Nephron progenitor cell (in vitro differentiated cells): ENCODE measurements at regions not wholly inside any gene's neighbourhood (a gene's known extent, or its start where the extent isn't known, plus 50 kb on each side); places are given as distances from the start of the nearest gene placed in this dataset.
"Not testable (repeated sequence)": the region's sequence is repeated elsewhere in the genome, so short reads cannot be mapped to it uniquely, and the experiment has no call there.

Experiments used
- DNase-seq: peaks from one replicate; pipeline ENCODE4 v3.0.0; 2021
- H3K27ac Mint-ChIP-seq: 2 replicates; pipeline ENCODE4 v1.8.0; 2021; ENCODE audit warnings: mild to moderate bottlenecking, moderate library complexity, mixed read lengths
- H3K27me3 Mint-ChIP-seq: 2 replicates; pipeline ENCODE4 v1.8.0; 2021; ENCODE audit warnings: mild to moderate bottlenecking, low read depth, mixed read lengths; ENCODE audit not compliant: poor library complexity
- H3K36me3 Mint-ChIP-seq: 2 replicates; pipeline ENCODE4 v1.8.0; 2021; ENCODE audit warnings: low read depth, mixed read lengths
- H3K4me1 Mint-ChIP-seq: 2 replicates; pipeline ENCODE4 v1.8.0; 2021; ENCODE audit warnings: mixed read lengths
- H3K4me3 Mint-ChIP-seq: 2 replicates; pipeline ENCODE4 v1.8.0; 2021; ENCODE audit warnings: mild to moderate bottlenecking, moderate library complexity, mixed read lengths
- H3K9me3 Mint-ChIP-seq: 2 replicates; pipeline ENCODE4 v1.8.0; 2021; ENCODE audit warnings: mild to moderate bottlenecking, moderate library complexity, mixed read lengths
- TF ChIP-seq, protein P1 (sequence below): fragments of 200-600 bp; sonication (generic); IDR thresholded peaks from 2 replicates; pipeline ENCODE4 v1.5.0; 2021; ENCODE audit warnings: antibody characterized with exemption

DNA sequence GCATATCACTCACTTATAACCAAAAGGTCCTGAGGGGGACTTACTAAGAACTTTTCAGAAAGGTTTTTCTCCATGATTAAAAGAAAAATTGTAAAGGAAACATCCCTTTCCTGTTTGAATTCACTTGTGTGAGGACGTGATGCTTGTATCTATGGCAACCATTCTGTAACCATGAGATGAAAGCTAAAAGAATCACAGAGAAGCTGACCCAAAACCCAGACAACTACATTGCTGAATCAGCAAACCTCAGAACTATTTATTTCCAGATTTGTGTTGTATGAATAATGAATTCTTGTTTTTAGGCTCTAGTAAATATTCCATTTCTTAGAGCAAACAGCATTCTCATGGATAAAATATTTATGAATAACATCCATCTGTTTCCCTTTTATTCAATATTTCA lies 91.2 kb downstream of the RCHY1 start:
- no peak overlapping the region for H3K27ac Mint-ChIP-seq
- H3K4me1 Mint-ChIP-seq: no peaks in the 10 kb centered on the region
- TF ChIP-seq, protein P1, sequence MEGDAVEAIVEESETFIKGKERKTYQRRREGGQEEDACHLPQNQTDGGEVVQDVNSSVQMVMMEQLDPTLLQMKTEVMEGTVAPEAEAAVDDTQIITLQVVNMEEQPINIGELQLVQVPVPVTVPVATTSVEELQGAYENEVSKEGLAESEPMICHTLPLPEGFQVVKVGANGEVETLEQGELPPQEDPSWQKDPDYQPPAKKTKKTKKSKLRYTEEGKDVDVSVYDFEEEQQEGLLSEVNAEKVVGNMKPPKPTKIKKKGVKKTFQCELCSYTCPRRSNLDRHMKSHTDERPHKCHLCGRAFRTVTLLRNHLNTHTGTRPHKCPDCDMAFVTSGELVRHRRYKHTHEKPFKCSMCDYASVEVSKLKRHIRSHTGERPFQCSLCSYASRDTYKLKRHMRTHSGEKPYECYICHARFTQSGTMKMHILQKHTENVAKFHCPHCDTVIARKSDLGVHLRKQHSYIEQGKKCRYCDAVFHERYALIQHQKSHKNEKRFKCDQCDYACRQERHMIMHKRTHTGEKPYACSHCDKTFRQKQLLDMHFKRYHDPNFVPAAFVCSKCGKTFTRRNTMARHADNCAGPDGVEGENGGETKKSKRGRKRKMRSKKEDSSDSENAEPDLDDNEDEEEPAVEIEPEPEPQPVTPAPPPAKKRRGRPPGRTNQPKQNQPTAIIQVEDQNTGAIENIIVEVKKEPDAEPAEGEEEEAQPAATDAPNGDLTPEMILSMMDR: no peak
- no peaks in the 10 kb centered on the region for H3K36me3 Mint-ChIP-seq
- H3K27me3 Mint-ChIP-seq: peaks cover 3% of the 10 kb centered on the region
- H3K4me3 Mint-ChIP-seq: no peak overlapping the region
- H3K9me3 Mint-ChIP-seq: peaks cover 13% of the 10 kb centered on the region
- no peak for DNase-seq

DNA sequence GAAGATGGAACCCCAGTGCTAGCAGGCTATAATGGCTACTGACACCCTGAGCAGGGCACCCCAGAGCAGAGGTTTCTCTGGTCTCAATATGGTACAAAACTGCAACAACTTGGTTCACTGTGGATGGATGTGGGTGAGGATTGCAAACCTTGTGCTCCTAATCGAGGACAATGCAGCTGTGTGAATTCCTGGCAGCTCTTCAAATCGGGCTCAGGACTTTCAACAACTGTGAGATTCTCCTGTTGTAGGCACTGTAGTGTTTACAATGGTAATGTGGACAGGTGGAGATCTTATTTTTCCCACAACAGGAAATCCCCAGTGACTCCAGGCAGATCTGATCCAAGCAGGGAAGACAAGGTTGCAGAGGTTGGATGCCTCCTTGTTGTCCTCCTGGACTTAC lies 101.5 kb downstream of the RCHY1 start:
- H3K27me3 Mint-ChIP-seq: no peaks in the 10 kb centered on the region
- H3K36me3 Mint-ChIP-seq: no peaks in the 10 kb centered on the region
- H3K27ac Mint-ChIP-seq: no peak overlapping the region

DNA sequence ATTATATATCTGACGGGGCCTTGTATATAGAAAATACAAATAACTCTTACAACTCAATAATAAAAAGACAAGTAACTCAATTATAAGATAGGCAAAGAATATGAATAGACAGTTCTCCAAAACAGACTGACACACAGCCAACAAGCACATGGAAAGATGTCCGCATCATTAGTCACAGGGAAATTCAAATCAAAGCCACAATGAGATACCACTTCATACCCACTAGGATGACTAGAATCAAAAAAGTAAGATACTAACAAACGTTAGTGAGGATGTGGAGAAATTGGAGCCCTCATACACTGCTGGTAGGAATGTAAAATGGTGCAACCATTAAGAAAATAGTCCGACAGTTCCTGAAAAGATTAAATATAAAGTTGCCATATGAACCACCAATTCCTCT lies 115.7 kb downstream of the RCHY1 start:
- Mint-ChIP-seq H3K4me3 (no peak overlapping the region), H3K27me3 (peaks cover 2% of the 10 kb centered on the region), H3K36me3 (peaks cover 5% of the 10 kb centered on the region), H3K4me1 (peaks cover 5% of the 10 kb centered on the region), H3K9me3 (peaks cover 10% of the 10 kb centered on the region), H3K27ac (no peak overlapping the region)
- DNase-seq: no peak
- TF ChIP-seq, protein P1: no peak

More for the DNA sequence above, 101.5 kb downstream of the RCHY1 start:
- no peaks in the 10 kb centered on the region for H3K4me1 Mint-ChIP-seq
- DNase-seq: no peak
- H3K4me3 Mint-ChIP-seq: no peak overlapping the region
- TF ChIP-seq, protein P1: no peak
- H3K9me3 Mint-ChIP-seq: peaks cover 21% of the 10 kb centered on the region

DNA sequence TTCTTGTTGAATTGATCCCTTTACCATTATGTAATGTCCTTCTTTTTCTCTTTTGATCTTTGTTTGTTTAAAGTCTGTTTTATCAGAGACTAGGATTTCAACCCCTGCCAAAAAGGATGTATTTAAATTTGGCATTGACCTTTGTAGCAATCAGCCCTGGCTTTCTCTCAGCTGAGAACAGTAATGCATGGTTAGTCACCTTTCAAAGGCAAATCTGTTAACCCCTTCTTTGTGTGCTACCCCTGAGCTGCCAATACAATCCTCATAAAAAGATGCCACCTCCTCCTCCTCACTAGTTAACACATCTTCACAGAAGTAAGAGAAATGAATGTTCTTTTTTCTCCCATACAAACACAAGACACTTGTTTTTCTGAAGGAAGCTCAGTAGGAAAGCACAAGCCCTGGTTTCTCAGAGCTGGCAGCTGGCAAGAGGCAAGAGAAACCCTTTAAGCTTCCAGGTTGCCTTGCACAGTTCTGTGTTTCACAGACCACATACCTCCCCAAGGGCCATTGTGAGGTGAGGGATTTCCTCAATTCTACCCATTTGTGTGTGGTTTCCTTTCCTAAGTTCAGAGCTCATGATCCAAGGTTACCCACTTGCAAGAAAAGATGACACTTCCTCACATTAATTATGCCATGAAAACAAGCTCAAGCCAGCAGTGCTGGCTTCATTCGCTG lies 122.6 kb downstream of the RCHY1 start:
- no peaks in the 10 kb centered on the region for H3K36me3 Mint-ChIP-seq
- peaks cover 3% of the 10 kb centered on the region for H3K27me3 Mint-ChIP-seq
- H3K9me3 Mint-ChIP-seq: peaks cover 10% of the 10 kb centered on the region
- TF ChIP-seq, protein P1: no peak
- peaks cover 20% of the 10 kb centered on the region for H3K4me1 Mint-ChIP-seq
- no peak for DNase-seq
- no peak overlapping the region for H3K27ac Mint-ChIP-seq
- H3K4me3 Mint-ChIP-seq: no peak overlapping the region

DNA sequence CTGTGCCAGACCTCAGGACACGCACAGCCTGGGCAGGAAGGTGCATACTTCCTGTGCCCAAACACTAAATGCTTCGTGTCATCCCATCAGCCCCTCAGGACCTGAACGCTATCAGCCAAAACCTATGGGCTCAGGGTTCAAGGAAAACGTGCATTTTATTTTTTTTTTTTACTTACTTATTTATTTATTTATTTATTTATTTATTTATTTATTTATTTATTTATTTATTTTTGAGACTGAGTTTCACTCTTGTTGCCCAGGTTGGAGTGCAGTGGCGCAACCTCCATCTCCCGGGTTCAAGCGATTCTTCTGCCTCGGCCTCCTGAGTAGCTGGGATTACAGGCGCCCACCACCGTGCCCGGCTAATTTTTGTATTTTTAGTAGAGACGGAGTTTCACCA lies 127.8 kb downstream of the RCHY1 start:
- not testable (repeated sequence) for H3K27me3 Mint-ChIP-seq, H3K27ac Mint-ChIP-seq, H3K36me3 Mint-ChIP-seq, H3K4me1 Mint-ChIP-seq, H3K4me3 Mint-ChIP-seq, DNase-seq
- peaks cover 24% of the 10 kb centered on the region for H3K9me3 Mint-ChIP-seq

DNA sequence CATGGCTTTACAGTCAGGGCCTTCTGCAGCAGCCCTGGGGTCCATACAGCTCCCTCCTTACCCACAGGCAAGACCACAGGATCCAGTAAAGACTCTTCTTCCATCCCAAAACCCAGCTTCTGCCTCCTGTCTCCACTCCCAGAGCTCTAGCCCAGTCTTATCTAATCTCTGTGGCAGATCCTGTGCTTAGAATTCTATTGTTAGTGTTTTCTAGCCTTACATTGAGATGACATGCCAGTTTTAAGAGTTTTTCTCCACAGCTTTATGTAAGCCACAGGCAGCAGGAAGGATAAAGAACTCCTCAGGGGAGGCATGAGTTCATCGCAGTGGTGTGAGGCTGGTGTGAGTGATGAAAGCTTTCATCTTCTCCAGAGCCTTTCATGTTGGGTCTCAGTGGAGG lies 129.1 kb downstream of the RCHY1 start:
- Mint-ChIP-seq H3K36me3 (no peaks in the 10 kb centered on the region), H3K9me3 (peaks cover 30% of the 10 kb centered on the region), H3K27ac (peak overlapping the region; percentile 38), H3K27me3 (no peaks in the 10 kb centered on the region), H3K4me1 (no peaks in the 10 kb centered on the region), H3K4me3 (no peak overlapping the region)
- TF ChIP-seq, protein P1: no peak
- no peak for DNase-seq
